Heart right ventricle (tissue), 16 donors: ENCODE measurements at regions not wholly inside any gene's neighbourhood (a gene's known extent, or its start where the extent isn't known, plus 50 kb on each side); places are given as distances from the start of the nearest gene placed in this dataset.

Experiments used
- ATAC-seq, 8 donors: fragments of 200-7000 bp; cut with Tn5 transposase; one replicate each; pipeline ENCODE4 v1.9.1; 2020; ENCODE audit warnings: mild to moderate bottlenecking in 8 of 8, moderate library complexity in 8 of 8, moderate number of reproducible peaks in 1 of 8
- DNase-seq, 2 donors: peaks; one replicate each; pipeline ENCODE4 v3.0.0-alpha.2; 2020
- H3K27ac ChIP-seq, 10 donors: fragments of 200-600 bp; sonication (generic) in 2 of 10; one replicate each; pipeline versions ENCODE4 v1.5.0 to v1.8.0; 2020 to 2022; ENCODE audit warnings: mild to moderate bottlenecking in 3 of 10
- H3K27me3 ChIP-seq, 7 donors: fragments of 200-600 bp; one replicate each; pipeline ENCODE4 v1.8.0; 2021 to 2022; ENCODE audit warnings: mild to moderate bottlenecking in 2 of 7
- H3K36me3 ChIP-seq, 9 donors: fragments of 200-600 bp; sonication (generic) in 1 of 9; one replicate each; pipeline versions ENCODE4 v1.5.0 to v1.8.0; 2020 to 2022; ENCODE audit warnings: mild to moderate bottlenecking in 2 of 9
- H3K4me1 ChIP-seq, 9 donors: fragments of 200-600 bp; sonication (generic) in 1 of 9; one replicate each; pipeline versions ENCODE4 v1.5.0 to v1.8.0; 2020 to 2022; ENCODE audit warnings: mild to moderate bottlenecking in 4 of 9
- H3K4me3 ChIP-seq, 10 donors: fragments of 200-600 bp; sonication (generic) in 2 of 10; one replicate each; pipeline versions ENCODE4 v1.5.0 to v1.8.0; 2020 to 2022; ENCODE audit warnings: mild to moderate bottlenecking in 7 of 10, moderate library complexity in 2 of 10
- H3K9me3 ChIP-seq, 11 donors: fragments of 200-600 bp in 10 of 11; sonication (generic) in 2 of 11; one replicate each; pipeline versions ENCODE4 v1.5.0 to v1.8.0; 2013 to 2022; ENCODE audit warnings: mild to moderate bottlenecking in 2 of 11, control low read depth in 1 of 11, moderate library complexity in 1 of 11
- WGBS, 2 donors: extraction: QIAGEN DNeasy Blood & Tissue Kit; methylation state at CpG; one replicate each; pipeline ENCODE4 v1.1.7; 2013; ENCODE audit warnings: inconsistent platforms in 1 of 2; 5-methylcytosine and 5-hydroxymethylcytosine counted together
- intact Hi-C, 10 donors: fragments of 100-400 bp; cut with DNase I; formaldehyde crosslinking; loops; one replicate each; pipeline versions ENCODE4 v1.11.1 to v1.14.2; 2022
- TF ChIP-seq, protein P1 (sequence below), 9 donors: fragments of 200-600 bp; sonication (generic) in 2 of 9; IDR thresholded peaks; one replicate each; pipeline versions ENCODE4 v1.5.0 to v1.8.0; 2021 to 2022; ENCODE audit warnings: antibody characterized with exemption in 9 of 9, mild to moderate bottlenecking in 5 of 9, moderate library complexity in 1 of 9
- donor health status: Arrhythmogenic right ventricular cardiomyopathy.
- donor health status: ischemic (EF 13 %, LVEDD 7.1; RV severe dilation, severe dysfunction).
- donor health status: healthy with polysubstance abuse.
- donor health status: DM: no; HTN: yes; CAD: no.
- donor health status: DM: no; HTN: no; CAD: no.
- donor health status: ischemic (EF 25% LVEDD 6.9; RV normal size, moderate dysfunction).
- donor health status: ischemic (EF 25% LVEDD 5.7; RV mildly dilated, moderate dysfunction).
- donor health status: healthy.
- donor health status: DM: yes; HTN: yes; CAD: no.
- donor health status: Ischemic cardiomyopathy.
- donor health status: ischemic (EF 35%, LVEDD 5.7; RV mildly dilated, moderate dysfunction).
- donor health status: nonischemic (EF 11% LVEDD 7.7; RV severe dilation, severe dysfunction).
- donor health status: DM: yes; HTN: yes; CAD: no.
- donor health status: PGD.
- donor health status: ischemic (EF 29% LVEDD 5.4; RV normal size, mild dysfunction).
- donor health status: nonischemic (EF 23%, LVEDD 6.1; RV moderate dilation, normal function).

DNA sequence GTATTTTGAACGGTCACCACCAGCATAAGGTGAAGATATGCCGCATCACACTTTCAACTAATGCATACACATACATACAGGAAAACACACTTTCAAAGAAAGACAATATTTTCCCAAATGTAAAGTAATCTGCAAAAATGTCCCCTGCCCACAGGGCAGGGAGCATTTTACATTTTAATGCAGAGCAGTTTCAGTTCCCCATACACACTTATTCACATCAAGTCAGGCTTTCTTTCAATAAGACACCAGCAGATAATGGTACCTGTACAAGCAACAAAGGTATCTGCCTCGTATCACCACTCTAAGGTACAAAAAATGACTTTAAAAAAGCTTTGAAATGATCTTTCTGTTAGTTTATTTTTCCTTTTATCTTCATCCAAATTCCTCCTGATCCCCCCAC lies 247.1 kb upstream of the CCNG1 start:
- intact Hi-C loops: no loop called here
- TF ChIP-seq, protein P1, sequence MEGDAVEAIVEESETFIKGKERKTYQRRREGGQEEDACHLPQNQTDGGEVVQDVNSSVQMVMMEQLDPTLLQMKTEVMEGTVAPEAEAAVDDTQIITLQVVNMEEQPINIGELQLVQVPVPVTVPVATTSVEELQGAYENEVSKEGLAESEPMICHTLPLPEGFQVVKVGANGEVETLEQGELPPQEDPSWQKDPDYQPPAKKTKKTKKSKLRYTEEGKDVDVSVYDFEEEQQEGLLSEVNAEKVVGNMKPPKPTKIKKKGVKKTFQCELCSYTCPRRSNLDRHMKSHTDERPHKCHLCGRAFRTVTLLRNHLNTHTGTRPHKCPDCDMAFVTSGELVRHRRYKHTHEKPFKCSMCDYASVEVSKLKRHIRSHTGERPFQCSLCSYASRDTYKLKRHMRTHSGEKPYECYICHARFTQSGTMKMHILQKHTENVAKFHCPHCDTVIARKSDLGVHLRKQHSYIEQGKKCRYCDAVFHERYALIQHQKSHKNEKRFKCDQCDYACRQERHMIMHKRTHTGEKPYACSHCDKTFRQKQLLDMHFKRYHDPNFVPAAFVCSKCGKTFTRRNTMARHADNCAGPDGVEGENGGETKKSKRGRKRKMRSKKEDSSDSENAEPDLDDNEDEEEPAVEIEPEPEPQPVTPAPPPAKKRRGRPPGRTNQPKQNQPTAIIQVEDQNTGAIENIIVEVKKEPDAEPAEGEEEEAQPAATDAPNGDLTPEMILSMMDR (IDR thresholded peaks at IDR 0.05): no peak
- Histone ChIP-seq H3K27ac (no peak overlapping the region), H3K36me3 (no peaks in the 10 kb centered on the region), H3K9me3 (no peaks in the 10 kb centered on the region), H3K4me3 (no peak overlapping the region), H3K4me1 (no peaks in the 10 kb centered on the region), H3K27me3 (no peaks in the 10 kb centered on the region)
- ATAC-seq (no peak), DNase-seq (no peak)
- 62 to 69% methylated on average over 3 of the region's 3 CpGs for WGBS, 2 donors

DNA sequence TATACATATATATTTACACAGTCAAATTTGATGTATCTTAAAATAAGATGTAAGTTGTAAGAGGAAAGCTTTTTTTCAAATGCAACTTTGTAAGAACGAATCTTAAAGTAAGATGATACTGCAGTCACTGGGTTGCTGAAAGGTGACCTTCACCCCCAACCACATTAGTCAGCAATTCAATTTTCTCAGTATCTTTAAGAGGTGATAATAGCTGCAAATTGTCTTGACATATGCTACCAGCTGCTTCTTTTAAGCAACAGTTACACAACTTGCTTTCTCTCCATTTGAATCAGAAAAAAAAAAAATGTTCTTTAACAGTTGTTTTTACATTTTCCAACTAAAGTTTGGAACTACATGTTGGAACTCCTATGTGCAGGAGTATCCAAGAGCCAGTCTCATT lies 246.6 kb upstream of the CCNG1 start:
- TF ChIP-seq, protein P1 (IDR thresholded peaks at IDR 0.05): no peak
- Histone ChIP-seq H3K9me3 (no peaks in the 10 kb centered on the region), H3K4me1 (no peaks in the 10 kb centered on the region), H3K36me3 (no peaks in the 10 kb centered on the region), H3K4me3 (no peak overlapping the region), H3K27me3 (no peaks in the 10 kb centered on the region), H3K27ac (no peak overlapping the region)
- ATAC-seq (no peak), DNase-seq (no peak)
- 30 to 32% methylated on average over 1 of the region's 1 CpG for WGBS, 2 donors
- intact Hi-C loops: no loop called here

DNA sequence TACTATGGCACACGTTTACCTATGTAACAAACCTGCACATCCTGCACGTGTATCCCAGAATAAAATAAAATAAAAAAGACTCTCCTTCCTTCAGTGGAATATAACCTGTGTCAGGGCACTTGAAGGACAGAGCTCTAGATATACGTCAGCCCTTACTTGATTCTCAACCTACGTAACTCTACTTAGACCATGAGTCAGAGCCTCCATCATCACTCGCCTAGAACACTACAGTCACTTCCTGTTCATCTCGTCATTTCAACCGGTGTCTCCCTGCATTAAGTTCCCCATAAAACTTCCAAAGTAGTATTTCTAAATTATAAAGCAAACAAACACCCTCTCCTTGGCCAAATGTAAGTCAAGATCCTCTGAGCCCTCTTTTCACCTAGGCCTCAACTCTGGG lies 243.5 kb upstream of the CCNG1 start:
- Histone ChIP-seq H3K36me3 (no peaks in the 10 kb centered on the region), H3K4me3 (no peak overlapping the region), H3K9me3 (no peaks in the 10 kb centered on the region), H3K27me3 (no peaks in the 10 kb centered on the region), H3K27ac (no peak overlapping the region), H3K4me1 (no peaks in the 10 kb centered on the region)
- no peak for ATAC-seq
- WGBS, 2 donors: 81 to 82% methylated on average over 7 of the region's 7 CpGs
- DNase-seq: no peak
- intact Hi-C loops: no loop called here
- TF ChIP-seq, protein P1 (IDR thresholded peaks at IDR 0.05): no peak

DNA sequence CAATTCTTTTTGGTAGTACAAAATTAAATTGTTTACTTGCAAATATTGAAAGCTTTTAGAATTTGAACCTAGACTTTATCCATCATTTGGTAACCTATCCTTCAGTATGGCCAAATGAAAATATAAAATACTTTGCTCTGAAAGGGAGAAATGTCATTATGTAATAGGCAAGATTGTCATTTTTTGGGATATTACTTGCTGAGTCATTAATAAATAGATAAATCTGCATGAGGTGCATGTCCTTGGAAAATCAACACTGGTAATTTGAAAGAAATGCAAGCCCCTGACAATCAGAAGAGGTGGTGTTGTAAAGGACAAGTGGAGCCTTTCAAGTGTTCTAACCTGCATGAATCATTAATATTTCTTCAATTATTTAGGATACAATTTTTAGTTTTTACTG lies 231.8 kb upstream of the CCNG1 start:
- Histone ChIP-seq H3K9me3 (no peaks in the 10 kb centered on the region), H3K27me3 (no peaks in the 10 kb centered on the region), H3K36me3 (no peaks in the 10 kb centered on the region), H3K4me1 (no peaks in the 10 kb centered on the region), H3K4me3 (no peak overlapping the region), H3K27ac (no peak overlapping the region)
- intact Hi-C loops: no loop called here
- TF ChIP-seq, protein P1 (IDR thresholded peaks at IDR 0.05): no peak
- DNase-seq: no peak
- no peak for ATAC-seq

DNA sequence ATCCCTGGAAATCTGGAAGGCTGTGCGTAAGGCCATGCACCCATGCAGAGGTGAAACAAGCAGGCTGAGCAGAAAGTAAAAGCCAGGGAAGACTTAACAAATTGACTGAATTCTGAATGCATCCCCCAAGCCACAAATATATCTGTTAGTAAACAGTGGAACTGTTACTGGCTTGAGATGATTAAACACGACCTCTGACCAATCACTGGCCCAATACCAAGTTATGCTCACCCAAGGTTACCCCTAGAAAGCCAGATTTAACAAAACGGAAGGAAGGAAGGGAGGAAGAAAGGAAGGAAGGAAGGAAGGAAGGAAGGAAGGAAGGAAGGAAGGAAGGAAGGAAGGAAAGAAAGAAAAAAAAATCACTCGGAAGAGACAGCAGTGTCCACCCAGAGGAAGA lies 215.8 kb upstream of the CCNG1 start:
- 67 to 75% methylated on average over 4 of the region's 4 CpGs for WGBS, 2 donors
- DNase-seq: no peak
- no peak for ATAC-seq
- Histone ChIP-seq H3K9me3 (peaks cover 0 to 2% (median 0%) of the 10 kb centered on the region in 11 donors), H3K36me3 (no peaks in the 10 kb centered on the region), H3K27ac (no peak overlapping the region), H3K4me3 (no peak overlapping the region), H3K4me1 (no peaks in the 10 kb centered on the region), H3K27me3 (no peaks in the 10 kb centered on the region)
- intact Hi-C loops: no loop called here
- TF ChIP-seq, protein P1 (IDR thresholded peaks at IDR 0.05): no peak
